ENCODE measurements at regions not wholly inside any gene's neighbourhood (a gene's known extent, or its start where the extent isn't known, plus 50 kb on each side); places are given as distances from the start of the nearest gene placed in this dataset.

DNA sequence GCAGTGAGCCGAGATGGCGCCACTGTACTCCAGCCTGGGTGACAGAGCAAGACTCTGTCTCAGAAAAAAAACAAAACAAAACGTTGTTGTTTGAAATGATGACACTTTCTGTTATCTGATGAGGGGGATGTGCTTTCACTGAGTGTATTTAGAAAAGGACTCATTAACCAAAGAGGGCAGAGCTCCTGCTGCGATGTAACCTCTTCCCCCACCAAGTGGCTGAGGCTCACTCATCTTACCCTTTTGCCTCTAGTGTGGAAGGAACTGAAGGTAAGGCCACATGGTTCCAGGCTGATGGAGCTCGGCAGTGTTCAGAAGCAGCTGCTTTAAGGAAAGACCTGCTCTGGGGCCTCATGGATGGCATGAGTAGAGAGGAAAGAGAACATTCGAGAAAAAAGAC, 105.7 kb upstream of the RUNX1 start:
- TF ChIP-seq POLR2A (IDR thresholded peaks at IDR 0.05) = no peak
- no peak for TF ChIP-seq CTCF (IDR thresholded peaks at IDR 0.05 in 8 of 11, conservative IDR thresholded peaks at IDR 0.05 in 3 of 11)

All from spleen (tissue), 7 donors.